ENCODE measurements at regions not wholly inside any gene's neighbourhood (a gene's known extent, or its start where the extent isn't known, plus 50 kb on each side); places are given as distances from the start of the nearest gene placed in this dataset.

- no peak overlapping the region for H3K4me3 ChIP-seq (ENCODE audit: low read depth in 2 of 2, low read length in 1 of 2)
- TF ChIP-seq MEF2A (IDR thresholded peaks at IDR 0.05; ENCODE audit: borderline replicate concordance, low read depth): no peak
- TF ChIP-seq GATA2 (CRISPR knock-in tag; IDR thresholded peaks at IDR 0.05): no peak
- no peak for TF ChIP-seq REST (IDR thresholded peaks at IDR 0.05; ENCODE audit: low read depth, low read length)
- TF ChIP-seq, protein P1, sequence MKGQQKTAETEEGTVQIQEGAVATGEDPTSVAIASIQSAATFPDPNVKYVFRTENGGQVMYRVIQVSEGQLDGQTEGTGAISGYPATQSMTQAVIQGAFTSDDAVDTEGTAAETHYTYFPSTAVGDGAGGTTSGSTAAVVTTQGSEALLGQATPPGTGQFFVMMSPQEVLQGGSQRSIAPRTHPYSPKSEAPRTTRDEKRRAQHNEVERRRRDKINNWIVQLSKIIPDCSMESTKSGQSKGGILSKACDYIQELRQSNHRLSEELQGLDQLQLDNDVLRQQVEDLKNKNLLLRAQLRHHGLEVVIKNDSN (IDR thresholded peaks at IDR 0.05; ENCODE audit: borderline replicate concordance, low read depth): no peak
- no peak for TF ChIP-seq RAD21 (IDR thresholded peaks at IDR 0.05; ENCODE audit: low read length)
- TF ChIP-seq MXI1 (IDR thresholded peaks at IDR 0.05; ENCODE audit: low read depth, low read length): no peak
- TF ChIP-seq JUND (IDR thresholded peaks at IDR 0.05): no peak
- TF ChIP-seq, protein P2, sequence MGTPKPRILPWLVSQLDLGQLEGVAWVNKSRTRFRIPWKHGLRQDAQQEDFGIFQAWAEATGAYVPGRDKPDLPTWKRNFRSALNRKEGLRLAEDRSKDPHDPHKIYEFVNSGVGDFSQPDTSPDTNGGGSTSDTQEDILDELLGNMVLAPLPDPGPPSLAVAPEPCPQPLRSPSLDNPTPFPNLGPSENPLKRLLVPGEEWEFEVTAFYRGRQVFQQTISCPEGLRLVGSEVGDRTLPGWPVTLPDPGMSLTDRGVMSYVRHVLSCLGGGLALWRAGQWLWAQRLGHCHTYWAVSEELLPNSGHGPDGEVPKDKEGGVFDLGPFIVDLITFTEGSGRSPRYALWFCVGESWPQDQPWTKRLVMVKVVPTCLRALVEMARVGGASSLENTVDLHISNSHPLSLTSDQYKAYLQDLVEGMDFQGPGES (IDR thresholded peaks at IDR 0.05; ENCODE audit: low read depth, low read length): no peak
- no peak for TF ChIP-seq NRF1 (IDR thresholded peaks at IDR 0.05; ENCODE audit: low read depth, low read length)
- no peak for TF ChIP-seq RFX5 (IDR thresholded peaks at IDR 0.05; ENCODE audit: low read length)
- no peak for TF ChIP-seq CTCF (IDR thresholded peaks at IDR 0.05)
- TF ChIP-seq RXRA (IDR thresholded peaks at IDR 0.05; ENCODE audit: borderline replicate concordance, low read depth): no peak
- no peak for TF ChIP-seq YY1 (IDR thresholded peaks at IDR 0.05; ENCODE audit: low read depth)
- TF ChIP-seq POLR2AphosphoS5 (IDR thresholded peaks at IDR 0.05; ENCODE audit: low read depth, low read length): no peak
- TF ChIP-seq TCF12 (IDR thresholded peaks at IDR 0.05): no peak
- no peak for TF ChIP-seq NFIC (IDR thresholded peaks at IDR 0.05; ENCODE audit: borderline replicate concordance)
- no peak for TF ChIP-seq FOXM1 (IDR thresholded peaks at IDR 0.05; ENCODE audit: low read depth)
- TF ChIP-seq FOSL2 (IDR thresholded peaks at IDR 0.05; ENCODE audit: borderline replicate concordance, low read depth): no peak
- H3K27me3 ChIP-seq (ENCODE audit: insufficient read depth): no peaks in the 10 kb centered on the region
- no peaks in the 10 kb centered on the region for H3K79me2 ChIP-seq (ENCODE audit: insufficient read depth)
- no peak overlapping the region for H3K9ac ChIP-seq
- H3K4me2 ChIP-seq: no peak overlapping the region
- no peaks in the 10 kb centered on the region for H3K9me3 ChIP-seq
- CTCF ChIA-PET: no interaction called here
- H3K27ac ChIP-seq (ENCODE audit: low read depth in 2 of 2, low read length in 1 of 2): no peak overlapping the region
- no peaks in the 10 kb centered on the region for H3K36me3 ChIP-seq (replicated peaks in 1 of 2; ENCODE audit: control insufficient read depth in 1 of 2, insufficient read depth in 2 of 2, low read length in 1 of 2)
- H3K4me1 ChIP-seq (ENCODE audit: control insufficient read depth in 1 of 2, insufficient read depth in 2 of 2, low read depth in 1 of 2, low read length in 1 of 2): no peaks in the 10 kb centered on the region
- H2AFZ ChIP-seq (ENCODE audit: low read depth): no peak overlapping the region
- DNase-seq: no peak
- no peaks in the 10 kb centered on the region for H3F3A ChIP-seq (replicated peaks; ENCODE audit: insufficient read depth)
- POLR2A ChIA-PET: no interaction called here
- H3K9me2 ChIP-seq: no peaks in the 10 kb centered on the region
- H4K20me1 ChIP-seq (ENCODE audit: insufficient read depth): no peaks in the 10 kb centered on the region
These were observed 126.7 kb upstream of the SLC27A6 start for GRCh38 chr5:128838623-128839022.
